ENCODE measurements at regions not wholly inside any gene's neighbourhood (a gene's known extent, or its start where the extent isn't known, plus 50 kb on each side); places are given as distances from the start of the nearest gene placed in this dataset.

GRCh38 chr3:147846854-147847478 lies 437.8 kb downstream of the ZIC1 start:
- no peak for DNase-seq

GRCh38 chr3:147851062-147851461 lies 441.9 kb downstream of the ZIC1 start:
- DNase-seq, result no peak

GRCh38 chr3:147854542-147854941 lies 445.4 kb downstream of the ZIC1 start:
- DNase-seq, result no peak

- no peak for DNase-seq
Measured at GRCh38 chr3:147864754-147865354, 455.7 kb downstream of the ZIC1 start.

- DNase-seq, result no peak
Measured at GRCh38 chr3:147866561-147866960, 457.4 kb downstream of the ZIC1 start.

- no peak for DNase-seq
Measured at GRCh38 chr3:147872568-147872967, 463.4 kb downstream of the ZIC1 start.

- no peak for DNase-seq
Measured at GRCh38 chr3:147875498-147875897, 466.3 kb downstream of the ZIC1 start.

- DNase-seq, result no peak
Measured at GRCh38 chr3:147881933-147882332, 472.8 kb downstream of the ZIC1 start.

- no peak for DNase-seq
Measured at GRCh38 chr3:147886879-147887278, 477.7 kb downstream of the ZIC1 start.

GRCh38 chr3:147887797-147888196 lies 478.6 kb downstream of the ZIC1 start:
- DNase-seq, result no peak

- DNase-seq, result no peak
Measured at GRCh38 chr3:147890114-147890513, 480.9 kb downstream of the ZIC1 start.

- DNase-seq, result no peak
Measured at GRCh38 chr3:147895509-147895908, 486.3 kb downstream of the ZIC1 start.

GRCh38 chr3:147900851-147901250 lies 491.7 kb downstream of the ZIC1 start:
- no peak for DNase-seq

- no peak for DNase-seq
Measured at GRCh38 chr3:147903026-147903425, 493.9 kb downstream of the ZIC1 start.

- no peak for DNase-seq
Measured at GRCh38 chr3:147904421-147904820, 495.3 kb downstream of the ZIC1 start.

GRCh38 chr3:147906285-147906684 lies 497.1 kb downstream of the ZIC1 start:
- no peak for DNase-seq

GRCh38 chr3:147914532-147914931 lies 505.4 kb downstream of the ZIC1 start:
- DNase-seq, result no peak

GRCh38 chr3:147915057-147915456 lies 505.9 kb downstream of the ZIC1 start:
- DNase-seq, result no peak

- DNase-seq, result no peak
Measured at GRCh38 chr3:147919496-147919895, 510.3 kb downstream of the ZIC1 start.

GRCh38 chr3:147921051-147921450 lies 511.9 kb downstream of the ZIC1 start:
- no peak for DNase-seq

- DNase-seq, result no peak
Measured at GRCh38 chr3:147924755-147925154, 515.6 kb downstream of the ZIC1 start.

GRCh38 chr3:147925272-147925671 lies 516.1 kb downstream of the ZIC1 start:
- DNase-seq, result no peak

- DNase-seq, result no peak
Measured at GRCh38 chr3:147930232-147930807, 521.2 kb downstream of the ZIC1 start.
